Ascending aorta (tissue), 2 donors: ENCODE measurements at regions not wholly inside any gene's neighbourhood (a gene's known extent, or its start where the extent isn't known, plus 50 kb on each side); places are given as distances from the start of the nearest gene placed in this dataset.
A peak's percentile ranks its signal among the peaks of the same experiment; 100 is the strongest.

Source experiments
- DNase-seq, 2 donors: peaks; one replicate each; pipeline ENCODE4 v3.0.0-alpha.2; 2019; ENCODE audit warnings: low spot score in 2 of 2
- H3K27ac ChIP-seq, 2 donors: fragments of 200-600 bp; sonication (generic); one replicate each; pipeline ENCODE4 v1.5.1; 2016 to 2017; ENCODE audit warnings: mild to moderate bottlenecking in 1 of 2
- H3K27me3 ChIP-seq: fragments of 200-600 bp; sonication (generic); one replicate; pipeline ENCODE4 v1.5.1; 2017
- H3K36me3 ChIP-seq, 2 donors: fragments of 200-600 bp; sonication (generic); one replicate each; pipeline ENCODE4 v1.5.1; 2016
- H3K4me1 ChIP-seq, 2 donors: fragments of 200-600 bp; sonication (generic); one replicate each; pipeline ENCODE4 v1.5.1; 2016 to 2017; ENCODE audit warnings: mild to moderate bottlenecking in 1 of 2
- H3K4me3 ChIP-seq, 2 donors: fragments of 200-600 bp; sonication (generic); one replicate each; pipeline ENCODE4 v1.5.1; 2016 to 2017; ENCODE audit warnings: mild to moderate bottlenecking in 1 of 2
- H3K9me3 ChIP-seq, 2 donors: fragments of 200-600 bp; sonication (generic); one replicate each; pipeline ENCODE4 v1.5.1; 2016
- intact Hi-C: fragments of 100-400 bp; cut with DNase I; formaldehyde crosslinking; loops from one replicate; pipeline ENCODE4 v1.15.1; 2023
- TF ChIP-seq, protein P1 (sequence below), 3 experiments: fragments of 200-600 bp in 2 of 3; fragments of 450-650 bp in 1 of 3; sonication (generic) in 2 of 3; IDR thresholded peaks; one replicate each; pipeline ENCODE4 v1.5.1; 2016 to 2019; ENCODE audit warnings: antibody characterized with exemption in 3 of 3, mild to moderate bottlenecking in 1 of 3, moderate library complexity in 1 of 3

DNA sequence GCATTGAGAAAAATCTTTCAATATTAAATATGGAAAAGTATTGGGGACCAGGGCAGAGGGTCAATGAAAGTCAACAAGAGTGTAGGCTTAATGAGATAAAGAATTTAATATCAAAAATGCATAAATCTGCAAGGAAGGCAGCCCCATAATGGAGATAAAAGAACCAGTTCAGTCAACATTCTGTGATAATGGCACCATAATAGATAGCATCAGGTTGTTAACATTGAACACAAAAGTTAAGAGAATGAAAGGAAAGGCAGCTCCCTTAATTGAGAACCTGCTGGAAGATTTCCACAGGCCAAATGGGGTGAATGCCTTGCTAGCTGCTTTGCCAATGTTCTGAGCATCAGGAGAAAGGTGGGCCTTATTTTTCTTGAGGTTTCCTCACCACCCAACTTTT is 60.4 kb upstream of the TMEM33 start:
- no peaks in the 10 kb centered on the region for H3K4me1 ChIP-seq
- H3K9me3 ChIP-seq = no peaks in the 10 kb centered on the region
- no peak for DNase-seq
- peaks cover 8% of the 10 kb centered on the region for H3K27me3 ChIP-seq
- no peaks in the 10 kb centered on the region for H3K36me3 ChIP-seq
- no peak overlapping the region for H3K4me3 ChIP-seq
- TF ChIP-seq, protein P1, sequence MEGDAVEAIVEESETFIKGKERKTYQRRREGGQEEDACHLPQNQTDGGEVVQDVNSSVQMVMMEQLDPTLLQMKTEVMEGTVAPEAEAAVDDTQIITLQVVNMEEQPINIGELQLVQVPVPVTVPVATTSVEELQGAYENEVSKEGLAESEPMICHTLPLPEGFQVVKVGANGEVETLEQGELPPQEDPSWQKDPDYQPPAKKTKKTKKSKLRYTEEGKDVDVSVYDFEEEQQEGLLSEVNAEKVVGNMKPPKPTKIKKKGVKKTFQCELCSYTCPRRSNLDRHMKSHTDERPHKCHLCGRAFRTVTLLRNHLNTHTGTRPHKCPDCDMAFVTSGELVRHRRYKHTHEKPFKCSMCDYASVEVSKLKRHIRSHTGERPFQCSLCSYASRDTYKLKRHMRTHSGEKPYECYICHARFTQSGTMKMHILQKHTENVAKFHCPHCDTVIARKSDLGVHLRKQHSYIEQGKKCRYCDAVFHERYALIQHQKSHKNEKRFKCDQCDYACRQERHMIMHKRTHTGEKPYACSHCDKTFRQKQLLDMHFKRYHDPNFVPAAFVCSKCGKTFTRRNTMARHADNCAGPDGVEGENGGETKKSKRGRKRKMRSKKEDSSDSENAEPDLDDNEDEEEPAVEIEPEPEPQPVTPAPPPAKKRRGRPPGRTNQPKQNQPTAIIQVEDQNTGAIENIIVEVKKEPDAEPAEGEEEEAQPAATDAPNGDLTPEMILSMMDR (IDR thresholded peaks at IDR 0.05) = no peak
- no peak overlapping the region for H3K27ac ChIP-seq
- intact Hi-C loops = no loop called here

DNA sequence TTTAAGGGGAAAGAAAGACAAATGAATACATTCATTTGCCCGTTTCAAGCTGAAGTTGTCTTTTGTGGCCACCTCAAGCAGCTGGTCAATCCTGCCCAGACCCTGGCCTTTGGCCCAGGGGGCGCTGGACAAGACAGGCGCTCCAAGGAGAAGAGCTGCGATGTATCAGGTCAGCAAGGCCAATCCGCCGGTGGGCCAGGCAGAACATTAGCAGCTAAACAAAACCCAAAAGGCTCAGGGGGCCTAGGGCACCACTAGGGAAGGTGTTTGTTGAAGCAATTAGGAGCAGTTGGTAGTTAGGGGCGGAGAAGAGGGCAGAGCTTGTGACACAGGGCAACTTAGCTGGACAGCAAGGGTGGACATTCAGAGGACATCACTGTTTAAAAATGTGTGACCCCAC is 60.8 kb upstream of the TMEM33 start:
- Histone ChIP-seq H3K4me1 (no peaks in the 10 kb centered on the region), H3K27ac (no peak overlapping the region), H3K36me3 (no peaks in the 10 kb centered on the region), H3K9me3 (no peaks in the 10 kb centered on the region), H3K4me3 (no peak overlapping the region), H3K27me3 (peaks cover 6% of the 10 kb centered on the region)
- DNase-seq = no peak
- intact Hi-C loops = no loop called here
- TF ChIP-seq, protein P1 (IDR thresholded peaks at IDR 0.05) = no peak

DNA sequence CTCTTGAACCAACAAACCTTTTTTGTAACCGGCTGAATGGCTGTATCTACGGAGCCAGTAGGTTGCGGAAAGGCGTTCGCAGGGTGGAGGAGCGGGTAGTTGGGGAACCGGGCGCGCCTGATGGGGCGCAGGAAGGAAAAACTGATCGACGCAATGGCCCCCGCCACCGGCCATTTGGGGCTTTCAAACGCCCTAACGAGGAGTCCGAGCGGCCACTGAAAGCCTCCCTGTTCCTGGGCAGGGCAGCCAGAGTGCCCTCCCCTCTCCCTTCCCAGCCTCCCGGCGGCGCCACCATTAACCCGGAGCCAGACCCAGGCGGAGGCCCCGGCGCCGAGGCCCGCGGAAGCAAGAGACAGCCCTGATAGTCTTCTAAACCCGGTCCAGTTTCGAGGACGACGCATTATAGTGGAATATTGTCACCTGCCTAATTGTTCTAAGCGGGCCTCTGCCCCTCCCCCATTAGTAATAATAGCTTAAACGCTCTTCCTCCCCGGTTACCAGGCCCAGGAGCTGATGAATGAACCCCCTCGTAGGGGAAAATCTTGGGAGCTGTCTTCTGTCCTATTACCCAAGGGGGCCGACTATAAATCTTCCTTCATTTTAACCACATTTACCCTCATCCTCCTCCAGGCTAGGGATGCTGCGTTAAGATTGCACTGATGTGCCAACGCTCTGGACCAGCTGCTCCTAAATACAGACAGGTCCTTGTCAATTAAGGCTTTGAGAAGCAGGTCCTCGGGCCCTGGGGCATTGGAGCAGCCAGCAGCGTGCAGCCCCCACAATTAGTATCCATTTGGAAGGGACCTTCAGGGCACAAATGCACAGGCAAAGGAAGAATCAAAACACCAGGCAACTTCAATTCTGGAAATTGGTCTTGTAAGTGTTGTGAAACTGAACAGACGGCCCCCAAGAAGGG is 61.6 kb upstream of the TMEM33 start:
- H3K27ac ChIP-seq = no peak overlapping the region
- H3K4me1 ChIP-seq = no peaks in the 10 kb centered on the region
- DNase-seq = no peak
- H3K27me3 ChIP-seq = no peaks in the 10 kb centered on the region
- H3K9me3 ChIP-seq = no peaks in the 10 kb centered on the region
- TF ChIP-seq, protein P1 (IDR thresholded peaks at IDR 0.05) = no peak
- intact Hi-C loops = no loop called here
- peak overlapping the region in 1 of 2 donors; percentile 16 for H3K4me3 ChIP-seq
- H3K36me3 ChIP-seq = no peaks in the 10 kb centered on the region

DNA sequence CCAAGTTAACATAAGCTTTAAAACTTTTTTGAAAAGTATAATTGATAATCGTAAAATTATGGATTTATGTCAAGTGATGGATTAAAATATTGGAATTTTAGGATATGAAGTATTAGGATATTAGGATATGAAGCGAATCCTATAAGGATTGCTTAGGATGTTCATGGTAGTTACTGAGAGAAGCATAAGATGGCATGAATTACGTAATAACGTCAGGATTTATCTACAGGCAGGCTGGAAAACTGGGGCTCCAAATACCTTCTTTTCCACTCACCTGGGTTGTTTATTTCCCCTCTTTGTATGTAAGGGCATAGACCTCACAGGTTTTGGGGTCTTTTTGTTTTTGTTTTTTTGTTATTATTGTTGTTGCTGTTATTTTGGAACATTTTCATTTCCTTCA is 65.2 kb upstream of the TMEM33 start:
- TF ChIP-seq, protein P1 (IDR thresholded peaks at IDR 0.05) = no peak
- Histone ChIP-seq H3K36me3 (no peaks in the 10 kb centered on the region), H3K9me3 (no peaks in the 10 kb centered on the region), H3K27me3 (peaks cover 13% of the 10 kb centered on the region), H3K4me3 (no peak overlapping the region), H3K27ac (no peak overlapping the region), H3K4me1 (peaks cover 0 to 2% of the 10 kb centered on the region in 2 donors)
- no peak for DNase-seq
- intact Hi-C loops = no loop called here

DNA sequence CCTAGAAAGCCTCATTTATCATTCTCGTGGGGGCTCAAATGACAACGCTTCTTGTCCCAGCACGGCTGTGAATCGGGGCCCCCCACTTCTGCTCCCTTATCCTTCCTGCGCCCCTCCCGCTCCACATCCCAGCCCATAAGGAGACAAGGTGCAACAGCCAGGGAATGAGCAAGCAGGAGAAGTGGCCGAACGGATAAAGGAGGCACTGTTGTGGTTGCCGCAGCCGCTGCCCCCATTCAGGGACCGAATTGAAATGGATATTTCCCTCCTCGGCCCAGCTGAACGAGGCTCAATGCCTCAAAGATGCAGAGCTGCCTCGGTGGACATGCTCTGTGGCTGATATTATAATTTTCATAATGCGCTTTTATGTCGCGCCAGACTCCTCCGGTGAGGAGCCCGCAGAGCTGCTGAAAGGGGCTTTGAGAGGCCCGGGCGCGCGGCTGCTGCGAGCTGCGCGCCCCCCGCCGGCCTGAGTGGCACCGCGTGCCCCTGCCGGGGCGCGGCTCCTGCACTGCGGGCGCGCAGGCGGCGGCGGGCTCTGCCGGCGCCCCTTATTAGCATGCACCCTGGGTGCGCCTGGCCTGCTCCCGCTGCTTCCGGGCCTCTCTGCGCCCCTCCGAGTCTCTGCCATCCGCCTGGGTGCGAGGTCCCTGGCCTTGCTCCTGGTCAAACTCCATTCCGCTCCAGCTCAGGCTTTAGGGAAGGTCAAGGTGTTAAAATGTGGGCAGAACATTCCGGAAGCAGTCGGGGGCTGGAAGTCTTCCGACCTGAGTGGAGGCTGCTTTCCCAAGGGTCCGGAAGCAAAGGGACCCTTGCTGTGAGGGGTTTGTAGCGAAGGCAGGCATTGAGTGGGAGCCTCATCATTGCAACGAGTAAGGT is 68.2 kb upstream of the TMEM33 start:
- intact Hi-C loops = no loop called here
- H3K4me3 ChIP-seq = peak overlapping the region; percentile 2 to 24
- H3K4me1 ChIP-seq = peaks cover 0 to 2% of the 10 kb centered on the region in 2 donors
- peaks cover 13% of the 10 kb centered on the region for H3K27me3 ChIP-seq
- H3K27ac ChIP-seq = no peak overlapping the region
- DNase-seq = no peak
- no peaks in the 10 kb centered on the region for H3K36me3 ChIP-seq
- TF ChIP-seq, protein P1 (IDR thresholded peaks at IDR 0.05) = no peak
- no peaks in the 10 kb centered on the region for H3K9me3 ChIP-seq
